GM23248 (cell line): ENCODE measurements at regions not wholly inside any gene's neighbourhood (a gene's known extent, or its start where the extent isn't known, plus 50 kb on each side); places are given as distances from the start of the nearest gene placed in this dataset.
"Not testable (repeated sequence)": the region's sequence is repeated elsewhere in the genome, so short reads cannot be mapped to it uniquely, and the experiment has no call there.

Source experiments
- DNase-seq: peaks from one replicate; pipeline ENCODE4 v3.0.0-alpha.2; 2015
- H2AFZ ChIP-seq: fragments of 200-600 bp; sonication (generic); 2 replicates; pipeline ENCODE4 v1.6.1; 2016; ENCODE audit warnings: antibody characterized with exemption
- H3F3A ChIP-seq: fragments of 200-600 bp; sonication (generic); 2 replicates; pipeline ENCODE4 v1.6.1; 2016; ENCODE audit warnings: mild to moderate bottlenecking, antibody characterized with exemption, mixed run types; ENCODE audit not compliant: insufficient read depth
- H3K27ac ChIP-seq: fragments of 200-600 bp; sonication (generic); 2 replicates; pipeline ENCODE4 v1.5.1; 2016; ENCODE audit warnings: mild to moderate bottlenecking
- H3K27me3 ChIP-seq: fragments of 200-600 bp; sonication (generic); replicated peaks from 2 replicates; pipeline ENCODE4 v1.6.1; 2016; ENCODE audit warnings: mild to moderate bottlenecking; ENCODE audit not compliant: insufficient read depth
- H3K36me3 ChIP-seq: fragments of 200-600 bp; sonication (generic); 2 replicates; pipeline ENCODE4 v1.6.1; 2016; ENCODE audit warnings: low read depth, mild to moderate bottlenecking
- H3K4me1 ChIP-seq: fragments of 200-600 bp; sonication (generic); 2 replicates; pipeline ENCODE4 v1.6.1; 2016; ENCODE audit warnings: mild to moderate bottlenecking; ENCODE audit not compliant: insufficient read depth
- H3K4me2 ChIP-seq: fragments of 200-600 bp; sonication (generic); one replicate; pipeline ENCODE4 v1.6.1; 2016; ENCODE audit warnings: mild to moderate bottlenecking; ENCODE audit not compliant: unreplicated experiment
- H3K4me3 ChIP-seq: fragments of 200-600 bp; sonication (generic); 2 replicates; pipeline ENCODE4 v1.5.1; 2016; ENCODE audit warnings: mild to moderate bottlenecking
- H3K79me2 ChIP-seq: fragments of 200-600 bp; sonication (generic); 2 replicates; pipeline ENCODE4 v1.6.1; 2016; ENCODE audit warnings: mild to moderate bottlenecking; ENCODE audit not compliant: insufficient read depth
- H3K9ac ChIP-seq: fragments of 200-600 bp; sonication (generic); 2 replicates; pipeline ENCODE4 v1.6.1; 2016; ENCODE audit warnings: mild to moderate bottlenecking
- H3K9me2 ChIP-seq: fragments of 200-600 bp; sonication (generic); 2 replicates; pipeline ENCODE4 v1.6.1; 2016; ENCODE audit warnings: mixed run types, mild to moderate bottlenecking, moderate library complexity; ENCODE audit not compliant: insufficient read depth
- H3K9me3 ChIP-seq: fragments of 200-600 bp; sonication (generic); one replicate; pipeline ENCODE4 v1.6.1; 2017; ENCODE audit warnings: low read depth
- H4K20me1 ChIP-seq: fragments of 200-600 bp; sonication (generic); 2 replicates; pipeline ENCODE4 v1.6.0; 2016; ENCODE audit not compliant: insufficient read depth
- EZH2 ChIP-seq: fragments of 200-600 bp; sonication (generic); IDR thresholded peaks from 2 replicates; pipeline ENCODE4 v1.6.1; 2018; ENCODE audit warnings: antibody characterized with exemption, mild to moderate bottlenecking; ENCODE audit not compliant: insufficient read depth, poor library complexity, severe bottlenecking
- EZH2phosphoT487 ChIP-seq: fragments of 200-600 bp; sonication (generic); IDR thresholded peaks from 2 replicates; pipeline ENCODE4 v1.6.1; 2018; ENCODE audit warnings: antibody characterized with exemption, moderate library complexity, mild to moderate bottlenecking, low read depth; ENCODE audit not compliant: insufficient read depth
- WGBS, 2 experiments: methylation state at CpG; one replicate each; pipeline ENCODE4 v1.1.6; 2015 to 2017; ENCODE audit warnings: low lambda C conversion rate in 2 of 2, low coverage in 1 of 2; ENCODE audit errors: missing lambda C conversion rate in 2 of 2; 5-methylcytosine and 5-hydroxymethylcytosine counted together
- in situ Hi-C: fragments of 300-500 bp; cut with MboI; formaldehyde crosslinking; loops from 2 replicates; pipeline ENCODE4 v1.15.0; 2020

DNA sequence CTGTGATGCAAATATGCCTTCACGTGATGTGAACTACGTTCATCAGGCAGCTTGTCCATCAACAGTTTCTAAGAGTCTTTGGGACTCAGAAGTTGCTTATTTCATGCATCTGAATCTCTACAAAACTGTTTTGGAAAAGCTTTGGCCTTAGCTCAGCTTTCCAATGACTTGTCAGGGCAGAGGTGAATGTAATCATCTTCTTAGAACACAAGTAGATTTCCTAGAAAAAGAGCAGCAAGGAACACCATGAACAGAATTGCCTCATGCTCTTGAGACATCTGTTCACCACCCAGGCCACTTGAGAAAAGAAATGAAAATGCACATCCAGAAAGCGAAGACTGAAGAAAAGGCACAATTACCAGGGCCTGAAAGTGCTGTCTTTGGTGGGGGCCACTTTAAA lies 105.8 kb upstream of the PDHA1 start:
- DNase-seq: no peak
- Histone ChIP-seq H3K9me2 (no peaks in the 10 kb centered on the region), H2AFZ (no peak overlapping the region), H3K27me3 (no peaks in the 10 kb centered on the region), H4K20me1 (no peaks in the 10 kb centered on the region), H3K4me1 (no peaks in the 10 kb centered on the region), H3K9ac (no peak overlapping the region), H3K36me3 (no peaks in the 10 kb centered on the region), H3K4me3 (no peak overlapping the region), H3F3A (no peaks in the 10 kb centered on the region), H3K4me2 (no peak overlapping the region), H3K9me3 (no peaks in the 10 kb centered on the region), H3K27ac (no peak overlapping the region), H3K79me2 (no peaks in the 10 kb centered on the region)
- TF ChIP-seq EZH2 (no peak), EZH2phosphoT487 (no peak)
- in situ Hi-C loops: no loop called here
- 58 to 71% methylated on average over 2 to 3 of the region's 3 CpGs for WGBS, 2 experiments

DNA sequence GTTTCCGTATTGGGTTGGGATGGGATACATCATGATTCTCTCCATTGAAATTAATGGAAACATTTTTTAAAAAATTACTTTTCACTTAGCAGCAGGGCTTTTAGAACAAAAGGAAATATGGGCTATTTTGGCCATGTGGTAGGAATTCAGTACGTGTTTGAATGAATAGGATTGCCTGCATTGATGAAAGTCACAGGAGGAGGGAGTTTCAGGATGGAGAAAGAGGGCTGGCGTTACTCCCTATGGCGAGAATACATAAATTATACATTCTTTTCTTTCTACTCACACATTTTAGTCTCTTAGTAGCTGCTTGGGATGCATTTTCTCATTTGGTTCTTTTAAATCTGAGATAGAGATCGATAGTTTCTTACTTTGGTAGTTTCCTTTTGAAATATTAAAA lies 100.3 kb upstream of the PDHA1 start:
- TF ChIP-seq EZH2phosphoT487 (no peak), EZH2 (no peak)
- Histone ChIP-seq H4K20me1 (no peaks in the 10 kb centered on the region), H3K27me3 (no peaks in the 10 kb centered on the region), H3K36me3 (no peaks in the 10 kb centered on the region), H3K9ac (no peak overlapping the region), H3K9me2 (no peaks in the 10 kb centered on the region), H3K79me2 (no peaks in the 10 kb centered on the region), H3K4me1 (no peaks in the 10 kb centered on the region), H3K9me3 (no peaks in the 10 kb centered on the region), H3K4me2 (no peak overlapping the region), H3F3A (no peaks in the 10 kb centered on the region), H3K4me3 (no peak overlapping the region), H2AFZ (no peak overlapping the region), H3K27ac (no peak overlapping the region)
- DNase-seq: no peak
- WGBS, 2 experiments: 32 to 48% methylated on average over 5 of the region's 5 CpGs
- in situ Hi-C loops: no loop called here

DNA sequence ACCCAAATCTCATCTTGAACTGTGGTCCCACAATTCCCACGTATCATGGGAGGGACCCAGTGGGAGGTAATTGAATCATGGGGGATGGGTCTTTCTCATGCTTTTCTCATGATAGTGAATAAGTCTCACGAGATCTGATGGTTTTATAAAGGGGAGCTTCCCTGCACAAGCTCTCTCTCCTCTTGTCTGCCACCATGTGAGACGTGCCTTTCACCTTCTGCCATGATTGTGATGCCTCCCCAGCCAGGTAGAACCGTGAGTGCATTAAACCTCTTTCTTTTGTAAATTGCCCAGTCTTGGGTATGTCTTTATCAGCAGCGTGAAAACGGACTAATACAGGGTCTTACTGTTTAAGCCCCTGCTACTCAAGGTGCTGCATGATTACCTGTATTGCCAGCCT lies 98.8 kb upstream of the PDHA1 start:
- not testable (repeated sequence) for H3K27ac ChIP-seq

DNA sequence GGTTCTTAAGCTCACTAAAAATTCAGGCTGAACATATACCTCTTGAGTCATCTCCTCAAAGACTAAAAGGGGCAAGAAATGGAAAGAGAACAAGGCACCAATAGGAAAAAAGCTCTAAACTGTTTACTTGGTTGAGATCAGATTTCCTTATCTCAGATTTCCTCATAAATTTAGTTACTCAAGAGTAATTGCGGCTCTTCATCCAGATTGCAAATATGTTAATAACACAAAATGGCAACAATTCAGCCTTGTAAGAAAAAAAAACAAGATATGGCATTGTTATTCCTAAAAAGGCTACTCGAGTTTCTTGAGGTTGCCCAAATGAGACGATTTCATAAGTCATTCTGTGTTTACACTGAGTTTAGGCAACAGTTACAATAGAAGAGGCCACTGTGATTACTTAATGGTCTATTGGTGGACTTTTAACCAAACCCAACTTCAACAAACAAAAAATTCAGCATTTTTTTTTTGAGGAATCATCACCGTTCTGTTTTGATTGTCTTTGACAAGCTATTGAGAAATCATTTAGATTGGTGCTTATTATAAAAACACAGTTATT lies 97.9 kb upstream of the PDHA1 start:
- Histone ChIP-seq H3K4me3 (no peak overlapping the region), H3K9me3 (no peaks in the 10 kb centered on the region), H2AFZ (no peak overlapping the region), H3K36me3 (no peaks in the 10 kb centered on the region), H3K79me2 (no peaks in the 10 kb centered on the region), H3K27ac (no peak overlapping the region), H3K4me2 (no peak overlapping the region), H3K9me2 (no peaks in the 10 kb centered on the region), H3K9ac (no peak overlapping the region), H3F3A (no peaks in the 10 kb centered on the region), H4K20me1 (no peaks in the 10 kb centered on the region), H3K4me1 (no peaks in the 10 kb centered on the region), H3K27me3 (no peaks in the 10 kb centered on the region)
- in situ Hi-C loops: no loop called here
- no peak for TF ChIP-seq EZH2
- no peak for TF ChIP-seq EZH2phosphoT487
- 30 to 31% methylated on average over 4 of the region's 4 CpGs for WGBS, 2 experiments
- no peak for DNase-seq

More for the DNA sequence above, 98.8 kb upstream of the PDHA1 start:
- H3K9me2 ChIP-seq, in situ Hi-C loops, H3F3A ChIP-seq, H3K27me3 ChIP-seq, H4K20me1 ChIP-seq, H3K4me1 ChIP-seq, H3K9ac ChIP-seq, H3K36me3 ChIP-seq, H2AFZ ChIP-seq, DNase-seq, H3K9me3 ChIP-seq, H3K4me2 ChIP-seq, H3K79me2 ChIP-seq, H3K4me3 ChIP-seq: not testable (repeated sequence)
- WGBS, 2 experiments: 18 to 22% methylated on average over 5 to 6 of the region's 6 CpGs

DNA sequence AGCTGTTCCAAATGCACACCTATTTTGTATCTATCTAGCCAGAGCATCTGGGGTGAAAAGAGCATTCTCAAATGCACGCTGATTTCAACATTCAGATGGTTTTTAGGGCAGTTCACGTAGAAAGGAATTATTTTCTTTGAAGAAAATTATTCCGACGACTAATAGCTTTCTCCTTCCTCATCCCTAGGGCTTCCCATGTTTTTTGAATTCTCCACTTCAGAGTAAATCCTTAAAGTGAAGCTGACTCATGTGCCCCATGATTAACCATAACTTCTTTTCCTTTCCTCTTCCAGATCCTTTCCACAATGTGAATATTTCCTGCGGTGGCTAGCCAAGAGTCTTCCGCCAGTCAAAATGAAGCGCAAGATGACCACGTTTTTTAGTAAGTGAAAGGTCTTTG lies 86.7 kb upstream of the PDHA1 start:
- Histone ChIP-seq H3K79me2 (no peaks in the 10 kb centered on the region), H3K4me2 (no peak overlapping the region), H3K9me3 (no peaks in the 10 kb centered on the region), H3K9ac (no peak overlapping the region), H4K20me1 (no peaks in the 10 kb centered on the region), H3F3A (no peaks in the 10 kb centered on the region), H2AFZ (no peak overlapping the region), H3K4me3 (no peak overlapping the region), H3K27me3 (no peaks in the 10 kb centered on the region), H3K36me3 (no peaks in the 10 kb centered on the region), H3K4me1 (no peaks in the 10 kb centered on the region), H3K27ac (no peak overlapping the region), H3K9me2 (no peaks in the 10 kb centered on the region)
- 64 to 69% methylated on average over 7 to 8 of the region's 8 CpGs for WGBS, 2 experiments
- no peak for TF ChIP-seq EZH2
- TF ChIP-seq EZH2phosphoT487: no peak
- in situ Hi-C loops: no loop called here
- DNase-seq: no peak

DNA sequence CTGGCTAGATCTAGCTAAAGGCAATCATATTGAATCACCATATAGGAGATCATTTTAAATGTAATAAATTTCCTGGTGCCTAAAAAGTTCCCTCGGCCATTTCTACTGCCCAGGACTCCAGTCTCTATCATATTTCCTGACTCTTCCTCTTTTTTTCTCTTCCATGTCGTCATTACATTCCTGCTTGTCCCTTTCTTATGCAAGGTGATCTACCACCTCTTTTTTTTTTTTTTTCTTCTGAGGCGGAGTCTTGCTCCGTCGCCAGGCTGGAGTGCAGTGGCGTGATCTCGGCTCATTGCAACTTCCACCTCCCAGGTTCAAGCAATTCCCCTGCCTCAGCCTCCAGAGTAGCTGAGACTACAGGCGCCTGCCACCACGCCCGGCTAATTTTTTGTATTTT lies 82.7 kb upstream of the PDHA1 start:
- DNase-seq, H3K36me3 ChIP-seq, in situ Hi-C loops, H4K20me1 ChIP-seq, H3F3A ChIP-seq, H3K4me3 ChIP-seq, H2AFZ ChIP-seq, H3K9me3 ChIP-seq, H3K9me2 ChIP-seq, H3K79me2 ChIP-seq, H3K9ac ChIP-seq, H3K27ac ChIP-seq, H3K27me3 ChIP-seq, H3K4me1 ChIP-seq, H3K4me2 ChIP-seq: not testable (repeated sequence)
- WGBS, 2 experiments: 55 to 78% methylated on average over 5 to 10 of the region's 10 CpGs
